DMS153 (cell line): ENCODE measurements at regions not wholly inside any gene's neighbourhood (a gene's known extent, or its start where the extent isn't known, plus 50 kb on each side); places are given as distances from the start of the nearest gene placed in this dataset.

Source experiments
- DNase-seq: peaks from one replicate; lab custom pipeline; 2025; lab: John Stamatoyannopoulos, UW

- DNase-seq, result no peak
Observed at GRCh38 chr10:58010073-58010702, 257.5 kb downstream of the IPMK start.

GRCh38 chr10:58003945-58004344 lies 263.7 kb downstream of the IPMK start:
- DNase-seq, result no peak

- no peak for DNase-seq
Observed at GRCh38 chr10:58001159-58001558, 266.5 kb downstream of the IPMK start.

- DNase-seq, result no peak
Observed at GRCh38 chr10:57996536-57996935, 271.2 kb downstream of the IPMK start.

GRCh38 chr10:57993302-57993701 lies 274.4 kb downstream of the IPMK start:
- no peak for DNase-seq

- no peak for DNase-seq
Observed at GRCh38 chr10:57992321-57993077, 275.2 kb downstream of the IPMK start.

- DNase-seq, result no peak
Observed at GRCh38 chr10:57988964-57989363, 278.7 kb downstream of the IPMK start.

- DNase-seq, result no peak
Observed at GRCh38 chr10:57987055-57987721, 280.5 kb downstream of the IPMK start.

GRCh38 chr10:57986422-57986821 lies 281.3 kb downstream of the IPMK start:
- no peak for DNase-seq

- no peak for DNase-seq
Observed at GRCh38 chr10:57983281-57983791, 284.4 kb downstream of the IPMK start.

GRCh38 chr10:57982091-57982490 lies 285.6 kb downstream of the IPMK start:
- DNase-seq, result no peak

- no peak for DNase-seq
Observed at GRCh38 chr10:57979956-57980355, 287.7 kb downstream of the IPMK start.

- no peak for DNase-seq
Observed at GRCh38 chr10:57979491-57979890, 288.2 kb downstream of the IPMK start.

GRCh38 chr10:57977262-57977661 lies 290.4 kb downstream of the IPMK start:
- DNase-seq, result no peak

- DNase-seq, result no peak
Observed at GRCh38 chr10:57973451-57973850, 294.2 kb downstream of the IPMK start.

- DNase-seq, result no peak
Observed at GRCh38 chr10:57972783-57973182, 294.9 kb downstream of the IPMK start.

GRCh38 chr10:57968328-57969016 lies 299.2 kb downstream of the IPMK start:
- DNase-seq, result no peak

- DNase-seq, result no peak
Observed at GRCh38 chr10:57964351-57964750, 303.3 kb downstream of the IPMK start.

- DNase-seq, result no peak
Observed at GRCh38 chr10:57963546-57963945, 304.1 kb downstream of the IPMK start.

- no peak for DNase-seq
Observed at GRCh38 chr10:57962839-57963238, 304.9 kb downstream of the IPMK start.

- DNase-seq, result no peak
Observed at GRCh38 chr10:57961487-57961886, 306.2 kb downstream of the IPMK start.

- DNase-seq, result no peak
Observed at GRCh38 chr10:57960406-57960805, 307.3 kb downstream of the IPMK start.
